ENCODE measurements at regions not wholly inside any gene's neighbourhood (a gene's known extent, or its start where the extent isn't known, plus 50 kb on each side); places are given as distances from the start of the nearest gene placed in this dataset.
A peak's percentile ranks its signal among the peaks of the same experiment; 100 is the strongest.
"Not testable (repeated sequence)": the region's sequence is repeated elsewhere in the genome, so short reads cannot be mapped to it uniquely, and the experiment has no call there.

DNA sequence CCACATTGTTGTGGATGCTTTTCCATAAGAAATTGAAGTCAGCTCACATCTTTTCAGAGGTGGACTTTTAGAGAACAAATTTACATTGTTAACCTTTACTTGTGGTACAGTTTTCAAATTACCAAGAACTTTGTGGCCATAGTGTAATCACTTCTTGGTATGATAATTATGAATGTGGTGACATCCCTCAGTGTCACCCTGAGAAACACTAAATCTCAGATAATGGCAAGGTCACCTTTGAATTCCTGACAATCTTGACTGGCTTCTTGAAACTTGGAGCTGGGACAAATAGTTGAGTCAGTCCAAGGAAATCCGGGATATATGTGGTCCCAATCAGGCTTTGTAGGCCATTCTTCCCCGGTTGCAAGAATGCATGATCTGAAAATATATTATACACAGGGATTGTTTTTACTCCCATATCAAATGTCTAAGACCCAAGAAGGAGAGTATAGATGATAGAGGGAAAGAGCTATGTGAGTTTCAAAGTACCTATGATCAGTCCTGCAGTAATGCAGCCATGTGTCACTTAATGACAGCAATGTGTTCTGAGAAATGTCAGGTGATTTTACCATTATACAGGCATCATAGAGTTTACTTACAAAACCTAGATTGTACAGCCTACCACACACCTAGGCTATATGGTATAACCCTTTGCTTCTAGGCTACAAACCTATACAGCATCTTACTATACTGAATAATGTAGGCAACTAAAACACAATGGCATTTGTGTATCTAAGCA lies 120.8 kb upstream of the MTHFD1L start:
- Histone ChIP-seq H3K36me3 (ENCODE audit: insufficient read depth) (peaks cover 2% of the 10 kb centered on the region), H3K4me1 (ENCODE audit: insufficient read depth) (no peaks in the 10 kb centered on the region), H3K27ac (ENCODE audit: low read depth) (no peak overlapping the region), H3K4me3 (ENCODE audit: low read depth, low read length) (no peak overlapping the region)
- WGBS, result 82% methylated on average over 2 of the region's 2 CpGs
- DNase-seq (ENCODE audit: extremely low spot score), result no peak

GRCh38 chr6:150745896-150746295 lies 119.6 kb upstream of the MTHFD1L start:
- Histone ChIP-seq H3K27ac (ENCODE audit: low read depth) (no peak overlapping the region), H3K4me1 (ENCODE audit: insufficient read depth) (no peaks in the 10 kb centered on the region), H3K4me3 (ENCODE audit: low read depth, low read length) (no peak overlapping the region), H3K36me3 (ENCODE audit: insufficient read depth) (peaks cover 2% of the 10 kb centered on the region)
- WGBS, result 58% methylated on average over 7 of the region's 7 CpGs
- DNase-seq (ENCODE audit: extremely low spot score), result no peak

GRCh38 chr6:150747155-150747554 lies 118.3 kb upstream of the MTHFD1L start:
- Histone ChIP-seq H3K4me3 (ENCODE audit: low read depth, low read length) (no peak overlapping the region), H3K27ac (ENCODE audit: low read depth) (no peak overlapping the region), H3K36me3 (ENCODE audit: insufficient read depth) (peaks cover 2% of the 10 kb centered on the region), H3K4me1 (ENCODE audit: insufficient read depth) (no peaks in the 10 kb centered on the region)
- DNase-seq (ENCODE audit: extremely low spot score), result no peak
- WGBS, result 84% methylated on average over 4 of the region's 4 CpGs

- 83% methylated on average over 8 of the region's 8 CpGs for WGBS
- Histone ChIP-seq H3K4me3 (ENCODE audit: low read depth, low read length) (no peak overlapping the region), H3K36me3 (ENCODE audit: insufficient read depth) (peaks cover 2% of the 10 kb centered on the region), H3K4me1 (ENCODE audit: insufficient read depth) (no peaks in the 10 kb centered on the region), H3K27ac (ENCODE audit: low read depth) (no peak overlapping the region)
- DNase-seq (ENCODE audit: extremely low spot score), result no peak
Observed at GRCh38 chr6:150749091-150749670, 116.3 kb upstream of the MTHFD1L start.

- Histone ChIP-seq H3K27ac (ENCODE audit: low read depth) (no peak overlapping the region), H3K4me1 (ENCODE audit: insufficient read depth) (no peaks in the 10 kb centered on the region), H3K4me3 (ENCODE audit: low read depth, low read length) (no peak overlapping the region), H3K36me3 (ENCODE audit: insufficient read depth) (no peaks in the 10 kb centered on the region)
- WGBS, result 90% methylated on average over 3 of the region's 3 CpGs
- no peak for DNase-seq (ENCODE audit: extremely low spot score)
Observed at GRCh38 chr6:150751296-150751695, 114.2 kb upstream of the MTHFD1L start.

- Histone ChIP-seq H3K4me3 (ENCODE audit: low read depth, low read length) (no peak overlapping the region), H3K36me3 (ENCODE audit: insufficient read depth) (no peaks in the 10 kb centered on the region), H3K4me1 (ENCODE audit: insufficient read depth) (no peaks in the 10 kb centered on the region), H3K27ac (ENCODE audit: low read depth) (no peak overlapping the region)
- DNase-seq (ENCODE audit: extremely low spot score), result no peak
- WGBS, result 80% methylated on average over 2 of the region's 2 CpGs
Observed at GRCh38 chr6:150752409-150752808, 113.1 kb upstream of the MTHFD1L start.

- Histone ChIP-seq H3K4me1 (ENCODE audit: insufficient read depth) (no peaks in the 10 kb centered on the region), H3K36me3 (ENCODE audit: insufficient read depth) (no peaks in the 10 kb centered on the region), H3K4me3 (ENCODE audit: low read depth, low read length) (peak overlapping the region; percentile 5), H3K27ac (ENCODE audit: low read depth) (no peak overlapping the region)
- WGBS, result 31% methylated on average over 14 of the region's 14 CpGs
- no peak for DNase-seq (ENCODE audit: extremely low spot score)
Observed at GRCh38 chr6:150753371-150754064, 112.0 kb upstream of the MTHFD1L start.

- 82% methylated on average over 9 of the region's 9 CpGs for WGBS
- DNase-seq (ENCODE audit: extremely low spot score), result no peak
- H3K27ac ChIP-seq (ENCODE audit: low read depth), result no peak overlapping the region
Observed at GRCh38 chr6:150755042-150755441, 110.5 kb upstream of the MTHFD1L start.

DNA sequence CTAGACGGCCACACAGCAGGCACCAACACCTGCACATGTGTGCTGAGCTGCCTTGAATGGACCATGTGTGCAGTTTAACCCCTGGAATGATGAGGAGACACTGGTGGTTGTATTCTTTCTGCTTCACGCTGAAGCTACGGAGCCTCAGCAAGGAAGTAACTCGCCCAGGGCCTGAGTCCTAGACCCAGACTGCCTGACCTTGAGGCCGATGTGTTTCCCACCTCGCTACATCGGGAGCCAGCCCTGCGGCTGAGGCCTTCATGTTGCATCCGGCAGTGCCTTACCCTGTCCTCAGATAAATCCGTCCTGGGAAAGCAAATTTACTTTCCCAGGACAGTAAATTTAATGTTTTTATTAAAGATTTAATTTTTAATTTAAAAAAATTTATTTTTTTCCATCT lies 110.0 kb upstream of the MTHFD1L start:
- H3K4me3 ChIP-seq (ENCODE audit: low read depth, low read length), result no peak overlapping the region
- 85% methylated on average over 10 of the region's 10 CpGs for WGBS
- DNase-seq (ENCODE audit: extremely low spot score), result no peak
- H3K4me1 ChIP-seq (ENCODE audit: insufficient read depth), result peaks cover 1% of the 10 kb centered on the region
- H3K36me3 ChIP-seq (ENCODE audit: insufficient read depth), result no peaks in the 10 kb centered on the region
- H3K27ac ChIP-seq (ENCODE audit: low read depth), result no peak overlapping the region

More at GRCh38 chr6:150755042-150755441, 110.5 kb upstream of the MTHFD1L start:
- peaks cover 1% of the 10 kb centered on the region for H3K4me1 ChIP-seq (ENCODE audit: insufficient read depth)
- no peak overlapping the region for H3K4me3 ChIP-seq (ENCODE audit: low read depth, low read length)
- H3K36me3 ChIP-seq (ENCODE audit: insufficient read depth), result no peaks in the 10 kb centered on the region

GRCh38 chr6:150756173-150756572 lies 109.3 kb upstream of the MTHFD1L start:
- Histone ChIP-seq H3K36me3 (ENCODE audit: insufficient read depth) (no peaks in the 10 kb centered on the region), H3K27ac (ENCODE audit: low read depth) (no peak overlapping the region), H3K4me1 (ENCODE audit: insufficient read depth) (peaks cover 1% of the 10 kb centered on the region), H3K4me3 (ENCODE audit: low read depth, low read length) (no peak overlapping the region)
- 79% methylated on average over 7 of the region's 7 CpGs for WGBS
- DNase-seq (ENCODE audit: extremely low spot score), result no peak

- H3K36me3 ChIP-seq (ENCODE audit: insufficient read depth); H3K27ac ChIP-seq (ENCODE audit: low read depth); H3K4me1 ChIP-seq (ENCODE audit: insufficient read depth); H3K4me3 ChIP-seq (ENCODE audit: low read depth, low read length); DNase-seq (ENCODE audit: extremely low spot score): not testable (repeated sequence)
- 98% methylated on average over 4 of the region's 4 CpGs for WGBS
Observed at GRCh38 chr6:150757807-150758206, 107.7 kb upstream of the MTHFD1L start.

- Histone ChIP-seq H3K4me1 (ENCODE audit: insufficient read depth) (peaks cover 1% of the 10 kb centered on the region), H3K36me3 (ENCODE audit: insufficient read depth) (no peaks in the 10 kb centered on the region), H3K4me3 (ENCODE audit: low read depth, low read length) (no peak overlapping the region), H3K27ac (ENCODE audit: low read depth) (no peak overlapping the region)
- DNase-seq (ENCODE audit: extremely low spot score), result no peak
- 83% methylated on average over 4 of the region's 4 CpGs for WGBS
Observed at GRCh38 chr6:150759483-150759882, 106.0 kb upstream of the MTHFD1L start.

DNA sequence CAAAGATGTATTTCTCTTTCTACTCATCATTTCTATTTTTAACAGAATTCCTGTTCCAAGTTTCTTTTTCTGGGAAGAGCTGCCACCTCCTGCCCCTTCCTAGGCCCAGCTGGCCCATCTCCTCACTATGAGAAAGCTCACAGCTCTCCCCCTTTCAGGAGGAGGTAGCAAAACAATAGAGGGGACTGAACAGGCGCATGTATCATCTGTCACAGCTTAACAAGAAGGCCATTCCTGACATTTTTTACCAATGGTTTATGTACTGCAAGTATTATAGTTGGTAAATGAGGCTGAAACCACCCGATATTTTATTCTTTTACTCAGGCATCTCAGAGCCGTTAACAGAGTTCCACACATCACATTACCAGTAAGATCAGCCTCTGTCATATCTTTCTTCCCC lies 103.7 kb upstream of the MTHFD1L start:
- WGBS, result 84% methylated on average over 3 of the region's 3 CpGs
- no peak overlapping the region for H3K27ac ChIP-seq (ENCODE audit: low read depth)
- H3K4me1 ChIP-seq (ENCODE audit: insufficient read depth), result peaks cover 1% of the 10 kb centered on the region
- H3K4me3 ChIP-seq (ENCODE audit: low read depth, low read length), result no peak overlapping the region
- no peak for DNase-seq (ENCODE audit: extremely low spot score)
- no peaks in the 10 kb centered on the region for H3K36me3 ChIP-seq (ENCODE audit: insufficient read depth)
